DND-41 (cell line): ENCODE measurements at regions not wholly inside any gene's neighbourhood (a gene's known extent, or its start where the extent isn't known, plus 50 kb on each side); places are given as distances from the start of the nearest gene placed in this dataset.
A peak's percentile ranks its signal among the peaks of the same experiment; 100 is the strongest.

Experiments used
- ATAC-seq: fragments of 200-7000 bp; cut with Tn5 transposase; 3 replicates; pipeline ENCODE4 v1.9.1; 2021; ENCODE audit warnings: low read depth; ENCODE audit not compliant: insufficient read depth
- DNase-seq: peaks from one replicate; pipeline ENCODE4 v3.0.0-alpha.2; 2020
- H2AFZ ChIP-seq: 2 replicates; pipeline ENCODE4 v1.6.0; 2012; ENCODE audit warnings: low read depth, low read length
- H3K27ac ChIP-seq: 2 replicates; pipeline ENCODE4 v1.5.1; 2012; ENCODE audit warnings: low read length, inconsistent platforms
- H3K27me3 ChIP-seq: fragments of 200-600 bp; sonication (generic); 2 replicates; pipeline ENCODE4 v1.6.0; 2012; ENCODE audit warnings: low read length, mild to moderate bottlenecking, inconsistent platforms; ENCODE audit not compliant: insufficient read depth, poor library complexity
- H3K36me3 ChIP-seq: 2 replicates; pipeline ENCODE4 v1.5.1; 2012; ENCODE audit warnings: low read length, inconsistent platforms; ENCODE audit not compliant: insufficient read depth
- H3K4me1 ChIP-seq: 2 replicates; pipeline ENCODE4 v1.5.1; 2012; ENCODE audit warnings: mild to moderate bottlenecking, low read length; ENCODE audit not compliant: insufficient read depth
- H3K4me2 ChIP-seq: 2 replicates; pipeline ENCODE4 v1.6.0; 2012; ENCODE audit warnings: mild to moderate bottlenecking, moderate library complexity, low read length, inconsistent platforms; ENCODE audit not compliant: insufficient read depth
- H3K4me3 ChIP-seq, 2 experiments: fragments of 200-600 bp in 1 of 2; shearing (Covaris generic) in 1 of 2; 2 replicates each; pipeline ENCODE4 v1.5.1; 2012 to 2016; ENCODE audit warnings: inconsistent platforms in 2 of 2, low read length in 2 of 2, mild to moderate bottlenecking in 2 of 2, low read depth in 1 of 2, moderate library complexity in 1 of 2
- H3K79me2 ChIP-seq: 2 replicates; pipeline ENCODE4 v1.6.0; 2012; ENCODE audit warnings: low read length, inconsistent platforms; ENCODE audit not compliant: insufficient read depth
- H3K9ac ChIP-seq: 2 replicates; pipeline ENCODE4 v1.6.0; 2012; ENCODE audit warnings: low read depth, mild to moderate bottlenecking, inconsistent platforms, low read length, moderate library complexity
- H3K9me3 ChIP-seq: 2 replicates; pipeline ENCODE4 v1.5.1; 2012; ENCODE audit warnings: low read length, moderate library complexity, mild to moderate bottlenecking, inconsistent platforms; ENCODE audit not compliant: insufficient read depth, severe bottlenecking
- H4K20me1 ChIP-seq: 2 replicates; pipeline ENCODE4 v1.6.0; 2012; ENCODE audit warnings: low read length; ENCODE audit not compliant: insufficient read depth
- CTCF ChIP-seq: IDR thresholded peaks from 2 replicates; pipeline ENCODE4 v1.5.1; 2012; ENCODE audit warnings: borderline replicate concordance, low read length, moderate library complexity, mild to moderate bottlenecking; ENCODE audit not compliant: poor library complexity, severe bottlenecking; ENCODE audit errors: extremely low read depth
- EZH2 ChIP-seq: IDR thresholded peaks from 3 replicates; pipeline ENCODE4 v1.6.1; 2012; ENCODE audit warnings: borderline replicate concordance, low read depth, mild to moderate bottlenecking, moderate library complexity, low read length, inconsistent platforms; ENCODE audit not compliant: severe bottlenecking

- no peak overlapping the region for H3K27ac ChIP-seq
- ATAC-seq (no peak), DNase-seq (no peak)
- no peak overlapping the region for H3K9ac ChIP-seq
- no peaks in the 10 kb centered on the region for H3K27me3 ChIP-seq
- no peak overlapping the region for H2AFZ ChIP-seq
- no peaks in the 10 kb centered on the region for H3K79me2 ChIP-seq
- no peak overlapping the region for H3K4me2 ChIP-seq
- no peak overlapping the region for H3K4me3 ChIP-seq
- no peak for TF ChIP-seq CTCF
- TF ChIP-seq EZH2: no peak
- H3K9me3 ChIP-seq: no peaks in the 10 kb centered on the region
- no peaks in the 10 kb centered on the region for H3K36me3 ChIP-seq
- H4K20me1 ChIP-seq: no peaks in the 10 kb centered on the region
- H3K4me1 ChIP-seq: no peaks in the 10 kb centered on the region
Observed at GRCh38 chr4:136670265-136670664, 862.0 kb downstream of the PCDH18 start.

GRCh38 chr4:136664988-136665387 is 867.3 kb downstream of the PCDH18 start:
- Histone ChIP-seq H4K20me1 (no peaks in the 10 kb centered on the region), H3K36me3 (no peaks in the 10 kb centered on the region), H3K27ac (no peak overlapping the region), H3K4me2 (no peak overlapping the region), H3K9ac (no peak overlapping the region), H3K27me3 (no peaks in the 10 kb centered on the region), H3K4me1 (no peaks in the 10 kb centered on the region), H3K4me3 (no peak overlapping the region), H2AFZ (no peak overlapping the region), H3K79me2 (no peaks in the 10 kb centered on the region), H3K9me3 (peaks cover 12% of the 10 kb centered on the region)
- TF ChIP-seq EZH2 (no peak), CTCF (no peak)
- no peak for DNase-seq
- no peak for ATAC-seq

GRCh38 chr4:136662539-136662938 is 869.8 kb downstream of the PCDH18 start:
- Histone ChIP-seq H3K4me3 (0 out of 4 replicates have a peak overlapping the region, but pooled peaks of 1 of the 2 experiments have one; percentile 9), H3K9ac (no peak overlapping the region), H3K4me1 (no peaks in the 10 kb centered on the region), H3K4me2 (no peak overlapping the region), H4K20me1 (no peaks in the 10 kb centered on the region), H3K36me3 (no peaks in the 10 kb centered on the region), H3K27me3 (no peaks in the 10 kb centered on the region), H3K9me3 (peaks cover 12% of the 10 kb centered on the region), H2AFZ (no peak overlapping the region), H3K79me2 (no peaks in the 10 kb centered on the region), H3K27ac (no peak overlapping the region)
- DNase-seq (no peak), ATAC-seq (no peak)
- TF ChIP-seq EZH2: no peak
- TF ChIP-seq CTCF: no peak
